GM18951 (cell line): ENCODE measurements at regions not wholly inside any gene's neighbourhood (a gene's known extent, or its start where the extent isn't known, plus 50 kb on each side); places are given as distances from the start of the nearest gene placed in this dataset.

Experiments used
- POLR2A ChIP-seq: IDR thresholded peaks from 4 replicates; pipeline ENCODE4 v1.6.1; 2011; ENCODE audit warnings: mild to moderate bottlenecking; ENCODE audit not compliant: insufficient read length, insufficient read depth; ENCODE audit errors: extremely low read depth
- in situ Hi-C: fragments of 300-500 bp; cut with MboI; formaldehyde crosslinking; loops from one replicate; pipeline ENCODE4 v1.12.0; 2022; ENCODE audit warnings: low sequenced_read_pairs, mixed read lengths, inconsistent platforms; ENCODE audit not compliant: unreplicated experiment

DNA sequence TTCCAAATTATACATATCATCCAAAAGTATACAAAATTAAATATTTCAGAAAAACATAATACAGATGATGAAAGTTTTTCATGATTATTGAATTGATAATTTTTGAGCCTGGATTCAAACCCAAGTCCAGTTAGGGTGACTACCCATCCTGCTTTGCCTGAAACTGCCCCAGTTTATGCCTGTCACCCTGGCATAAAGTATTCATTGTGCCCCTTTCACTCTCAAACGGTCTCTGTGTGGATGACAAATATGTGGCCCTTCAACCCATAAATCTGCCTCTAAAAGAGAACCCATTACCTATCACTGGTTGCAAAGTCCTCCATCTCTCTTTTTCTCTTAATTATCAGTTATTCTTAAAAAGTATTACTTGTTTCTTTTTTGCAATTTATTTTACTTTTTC lies 553.7 kb upstream of the JARID2 start:
- no peak for TF ChIP-seq POLR2A
- in situ Hi-C loops: no loop called here

DNA sequence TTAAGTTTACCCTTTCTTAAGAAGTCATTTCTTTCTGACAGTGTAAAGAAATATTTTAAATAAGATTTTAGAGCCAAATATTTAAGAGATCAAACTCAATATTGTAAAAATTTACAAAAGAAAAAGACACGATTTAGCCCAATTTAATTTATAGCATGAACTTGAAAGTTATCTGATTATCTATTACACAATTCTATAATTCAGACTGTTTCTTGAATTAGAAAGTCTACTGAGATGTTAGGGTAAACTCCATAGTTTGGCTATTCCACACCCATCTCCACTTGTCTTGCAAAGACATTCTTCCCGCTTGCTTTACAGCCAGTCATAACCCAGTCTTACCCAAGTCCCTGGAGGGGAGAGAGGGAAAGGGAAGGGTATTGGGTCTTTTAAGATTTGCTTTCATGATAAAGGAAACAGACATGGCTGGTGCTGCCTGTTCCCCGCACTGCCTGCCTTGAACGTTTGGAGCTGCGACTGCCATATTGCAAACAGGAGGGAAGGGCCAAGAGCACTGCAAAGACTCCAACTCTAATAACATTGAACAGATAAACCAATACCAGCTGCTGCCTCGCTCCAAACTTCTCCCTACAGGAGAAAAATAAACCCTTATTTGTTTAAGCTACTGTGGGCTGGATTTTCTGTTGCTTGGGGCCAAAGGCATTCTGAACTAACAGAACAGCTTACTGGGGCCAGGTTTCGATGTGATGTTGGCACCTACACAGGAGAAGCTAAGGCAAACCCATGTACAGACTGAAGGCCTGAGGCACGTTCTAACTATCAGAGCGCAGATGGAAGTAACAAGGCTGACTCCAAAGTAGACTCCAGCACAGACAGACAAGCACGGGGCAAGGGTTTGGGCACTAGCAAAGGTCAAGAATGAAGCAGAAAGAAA lies 552.3 kb upstream of the JARID2 start:
- no peak for TF ChIP-seq POLR2A
- in situ Hi-C loops: no loop called here

DNA sequence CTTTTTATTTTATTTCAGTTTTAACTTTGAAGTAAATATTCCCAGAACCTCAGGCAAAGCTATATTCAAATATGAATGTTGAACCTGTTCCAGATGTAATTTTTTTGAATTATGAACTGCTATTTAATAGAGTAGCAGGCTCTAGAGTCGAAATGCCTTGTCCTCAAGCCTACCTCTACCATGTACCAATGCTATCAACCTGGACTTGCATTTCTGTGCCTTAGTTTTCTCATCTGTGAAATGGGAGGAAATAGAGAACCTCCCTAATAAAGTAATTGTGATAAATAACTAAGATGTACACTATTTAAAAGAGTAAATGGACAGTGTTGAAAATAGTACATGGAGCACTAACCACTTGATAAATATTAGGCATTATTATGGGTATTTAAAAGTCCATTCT lies 551.6 kb upstream of the JARID2 start:
- no peak for TF ChIP-seq POLR2A
- in situ Hi-C loops: no loop called here

DNA sequence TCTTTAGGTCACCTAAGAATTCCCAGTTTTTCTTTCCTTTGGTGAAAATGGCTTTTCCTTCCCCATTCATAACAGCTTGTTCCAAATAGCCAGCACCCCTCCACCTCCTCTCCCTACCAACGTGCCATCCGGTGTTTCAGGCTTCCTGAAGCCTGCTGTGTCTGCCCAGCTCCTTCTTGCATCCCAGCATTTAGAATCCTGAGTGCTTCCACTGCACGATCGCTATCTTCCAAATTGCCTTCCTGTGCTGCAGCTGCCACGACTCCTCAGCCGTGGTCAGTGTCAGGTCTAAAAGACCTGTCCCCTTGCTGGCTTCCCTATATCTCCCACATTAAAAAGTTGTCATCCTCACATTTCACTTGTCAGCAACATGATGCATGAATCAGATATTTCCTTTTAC lies 550.3 kb upstream of the JARID2 start:
- TF ChIP-seq POLR2A: no peak
- in situ Hi-C loops: no loop called here

DNA sequence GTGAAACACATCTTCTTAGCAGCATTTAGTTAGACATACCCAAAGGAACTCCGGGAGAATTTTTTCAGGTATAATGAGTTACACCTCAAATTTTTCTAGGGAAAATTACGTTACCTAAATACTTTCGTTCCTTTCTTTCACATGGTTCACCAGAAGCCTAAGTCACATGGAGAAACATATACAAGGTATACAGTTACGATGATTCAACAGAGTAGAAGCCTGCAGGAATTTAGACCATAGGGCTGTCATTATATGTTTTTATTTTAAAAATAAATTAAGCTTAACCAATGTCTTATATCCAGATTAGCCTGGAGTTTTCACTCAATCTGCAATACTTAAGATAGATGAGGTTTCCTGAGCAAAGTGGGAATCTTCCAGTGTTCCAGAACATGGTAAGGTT lies 549.5 kb upstream of the JARID2 start:
- no peak for TF ChIP-seq POLR2A
- in situ Hi-C loops: no loop called here

GRCh38 chr6:14697427-14697826 lies 548.4 kb upstream of the JARID2 start:
- in situ Hi-C loops: no loop called here
- no peak for TF ChIP-seq POLR2A

- TF ChIP-seq POLR2A: no peak
- in situ Hi-C loops: no loop called here
Observed at GRCh38 chr6:14699803-14700601, 545.9 kb upstream of the JARID2 start.

DNA sequence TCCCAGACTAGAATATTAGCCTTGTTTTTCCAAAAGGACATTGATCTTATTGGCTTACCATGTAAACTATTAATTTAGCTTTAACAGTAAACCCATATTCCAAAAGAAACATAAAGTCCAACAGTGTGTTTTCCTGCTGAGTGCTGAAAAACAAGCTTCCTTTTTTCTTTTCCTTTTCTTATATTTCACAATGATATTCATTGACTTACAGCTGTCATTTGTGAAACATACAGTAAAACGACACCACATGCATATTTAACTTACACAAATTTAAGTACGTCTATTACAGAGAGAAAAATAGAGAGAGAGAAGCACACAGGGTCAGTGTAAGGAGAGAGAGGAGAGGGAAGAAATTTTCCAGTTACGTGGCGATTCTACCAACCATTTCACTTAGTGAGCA lies 543.9 kb upstream of the JARID2 start:
- TF ChIP-seq POLR2A: no peak
- in situ Hi-C loops: no loop called here

GRCh38 chr6:14702678-14703077 lies 543.2 kb upstream of the JARID2 start:
- TF ChIP-seq POLR2A: no peak
- in situ Hi-C loops: no loop called here

DNA sequence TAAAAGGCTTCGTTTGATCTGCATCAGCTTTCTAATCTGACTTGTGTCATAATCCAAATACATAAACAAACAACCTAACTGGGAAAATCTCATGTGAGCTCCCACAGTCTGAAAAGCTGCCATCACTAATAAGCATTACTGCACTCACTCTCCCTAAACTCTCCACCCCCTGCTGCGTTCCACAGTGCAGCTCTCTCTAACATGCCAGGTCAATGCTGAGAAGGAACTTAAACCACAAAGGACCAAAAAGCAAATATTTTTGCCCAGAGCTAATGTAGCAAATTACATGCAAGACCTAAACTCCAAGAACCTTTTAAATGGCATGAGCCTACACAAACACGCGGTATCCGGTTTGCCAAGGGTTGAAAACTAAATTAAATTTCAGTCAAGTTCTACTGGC lies 542.3 kb upstream of the JARID2 start:
- in situ Hi-C loops: no loop called here
- no peak for TF ChIP-seq POLR2A

DNA sequence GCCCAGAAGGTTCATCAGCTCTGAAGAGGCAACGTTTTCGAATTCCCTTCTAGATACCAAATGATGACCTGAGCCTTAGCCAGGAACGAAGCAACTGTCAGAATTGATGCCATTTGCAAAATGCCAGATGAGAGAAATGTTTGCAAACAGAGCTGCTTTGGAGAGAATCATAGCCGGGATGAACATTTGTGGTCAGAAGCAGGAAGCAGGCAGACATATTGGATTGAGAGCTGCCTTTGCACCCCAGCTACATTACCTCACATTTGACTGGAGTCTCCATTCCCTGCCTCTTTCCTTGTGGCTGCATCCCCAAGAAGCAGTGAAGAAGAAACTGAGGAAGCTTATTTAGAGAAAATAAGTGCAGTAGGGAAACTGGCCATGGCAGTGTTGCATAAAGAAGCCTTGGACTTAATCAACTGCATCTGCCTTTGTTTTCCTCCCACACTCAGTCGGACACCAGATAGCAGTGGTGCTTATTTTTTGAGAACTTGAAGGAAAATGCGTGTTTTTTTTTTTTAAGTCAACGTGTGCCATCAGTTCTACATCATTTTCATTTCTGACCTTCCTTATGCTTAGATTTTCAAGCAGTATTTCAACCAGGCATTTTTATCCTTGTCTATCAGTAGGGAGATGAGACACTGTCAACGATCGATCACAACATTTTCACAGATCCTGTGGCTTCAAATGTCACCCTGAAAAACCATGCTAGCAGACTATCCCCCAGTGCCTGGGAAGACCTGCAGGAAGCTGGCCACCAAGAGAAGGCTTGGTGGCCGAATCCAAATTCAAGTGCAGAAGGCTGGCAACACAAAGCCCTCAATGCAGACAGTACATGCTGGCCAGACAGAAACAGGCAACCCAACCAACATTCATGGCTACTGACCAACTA lies 541.2 kb upstream of the JARID2 start:
- in situ Hi-C loops: no loop called here
- TF ChIP-seq POLR2A: no peak

DNA sequence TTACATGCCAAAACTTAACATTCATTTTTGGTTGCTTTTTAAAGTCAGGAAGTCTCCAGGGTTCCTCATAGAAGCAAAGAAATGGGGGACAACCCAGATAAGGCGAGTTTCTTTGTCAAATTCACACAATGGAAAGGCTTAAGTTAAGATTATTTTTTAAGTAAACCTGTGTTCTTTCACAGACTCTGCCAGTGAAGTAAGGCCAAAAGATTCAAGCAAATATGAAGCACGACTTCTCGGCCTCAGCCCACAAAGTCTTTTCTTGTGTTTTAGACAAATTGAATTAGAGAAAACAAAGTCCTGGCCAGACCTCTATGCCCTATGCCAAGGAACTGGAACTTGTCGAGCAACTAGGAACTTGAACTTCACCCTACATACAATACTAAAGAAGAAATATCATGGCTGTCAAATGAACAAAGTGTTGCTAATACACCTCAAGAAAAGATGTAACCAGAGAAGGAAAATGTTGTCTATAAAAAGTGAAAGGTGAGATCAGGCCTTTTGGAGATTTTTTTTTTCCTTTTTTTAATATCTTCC lies 540.0 kb upstream of the JARID2 start:
- in situ Hi-C loops: no loop called here
- no peak for TF ChIP-seq POLR2A
